ENCODE measurements at regions not wholly inside any gene's neighbourhood (a gene's known extent, or its start where the extent isn't known, plus 50 kb on each side); places are given as distances from the start of the nearest gene placed in this dataset.

DNA sequence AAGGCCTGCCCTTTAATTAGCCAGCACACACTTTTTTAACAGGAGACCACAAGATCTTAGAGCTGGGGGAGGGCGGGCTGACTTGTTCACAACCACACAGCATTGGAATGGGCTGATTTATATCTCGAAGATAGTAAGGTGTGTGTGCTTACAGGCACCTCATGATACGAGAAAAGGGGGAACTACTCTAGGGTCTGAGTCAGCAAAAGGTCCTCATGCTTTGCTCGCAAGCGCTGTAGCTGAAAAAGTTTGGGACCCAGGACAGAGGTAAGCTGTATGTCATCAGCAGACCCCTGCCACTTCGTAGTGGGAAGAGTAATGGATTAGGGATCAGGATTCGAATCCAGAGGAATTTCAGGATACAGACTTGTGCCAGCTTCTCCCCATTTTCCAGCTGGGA lies 88.9 kb upstream of the RBM19 start:
- CTCF ChIA-PET = no interaction called here
- Histone ChIP-seq H3K4me3 (ENCODE audit: low read depth, low read length, poor library complexity, severe bottlenecking) (no peak overlapping the region), H3K27ac (ENCODE audit: low read depth, low read length, poor library complexity, severe bottlenecking) (no peak overlapping the region), H3K36me3 (ENCODE audit: insufficient read depth, low read length, poor library complexity, severe bottlenecking) (no peaks in the 10 kb centered on the region), H3K27me3 (replicated peaks; ENCODE audit: insufficient read depth, low read depth, low read length, poor library complexity) (peaks cover 4% of the 10 kb centered on the region), H3K9me3 (ENCODE audit: low read depth, low read length, poor library complexity, severe bottlenecking) (no peaks in the 10 kb centered on the region), H3K4me1 (ENCODE audit: insufficient read depth, low read length, poor library complexity, severe bottlenecking) (no peaks in the 10 kb centered on the region)
- BruUV-seq (replicated peaks) = no TSS peak
- TF ChIP-seq, protein P1, sequence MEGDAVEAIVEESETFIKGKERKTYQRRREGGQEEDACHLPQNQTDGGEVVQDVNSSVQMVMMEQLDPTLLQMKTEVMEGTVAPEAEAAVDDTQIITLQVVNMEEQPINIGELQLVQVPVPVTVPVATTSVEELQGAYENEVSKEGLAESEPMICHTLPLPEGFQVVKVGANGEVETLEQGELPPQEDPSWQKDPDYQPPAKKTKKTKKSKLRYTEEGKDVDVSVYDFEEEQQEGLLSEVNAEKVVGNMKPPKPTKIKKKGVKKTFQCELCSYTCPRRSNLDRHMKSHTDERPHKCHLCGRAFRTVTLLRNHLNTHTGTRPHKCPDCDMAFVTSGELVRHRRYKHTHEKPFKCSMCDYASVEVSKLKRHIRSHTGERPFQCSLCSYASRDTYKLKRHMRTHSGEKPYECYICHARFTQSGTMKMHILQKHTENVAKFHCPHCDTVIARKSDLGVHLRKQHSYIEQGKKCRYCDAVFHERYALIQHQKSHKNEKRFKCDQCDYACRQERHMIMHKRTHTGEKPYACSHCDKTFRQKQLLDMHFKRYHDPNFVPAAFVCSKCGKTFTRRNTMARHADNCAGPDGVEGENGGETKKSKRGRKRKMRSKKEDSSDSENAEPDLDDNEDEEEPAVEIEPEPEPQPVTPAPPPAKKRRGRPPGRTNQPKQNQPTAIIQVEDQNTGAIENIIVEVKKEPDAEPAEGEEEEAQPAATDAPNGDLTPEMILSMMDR (conservative IDR thresholded peaks at IDR 0.05; ENCODE audit: low read depth, low read length) = no peak
- no peak for TF ChIP-seq EZH2 (IDR thresholded peaks at IDR 0.05; ENCODE audit: borderline replicate concordance, low read depth, low read length, poor library complexity, severe bottlenecking)
- intact Hi-C loops (cut with micrococcal nuclease; ENCODE audit: unreplicated experiment) = no loop called here
- POLR2A ChIA-PET (ENCODE audit: low non-redundant PET) = no interaction called here
- no peak for DNase-seq (ENCODE audit: low spot score)

DNA sequence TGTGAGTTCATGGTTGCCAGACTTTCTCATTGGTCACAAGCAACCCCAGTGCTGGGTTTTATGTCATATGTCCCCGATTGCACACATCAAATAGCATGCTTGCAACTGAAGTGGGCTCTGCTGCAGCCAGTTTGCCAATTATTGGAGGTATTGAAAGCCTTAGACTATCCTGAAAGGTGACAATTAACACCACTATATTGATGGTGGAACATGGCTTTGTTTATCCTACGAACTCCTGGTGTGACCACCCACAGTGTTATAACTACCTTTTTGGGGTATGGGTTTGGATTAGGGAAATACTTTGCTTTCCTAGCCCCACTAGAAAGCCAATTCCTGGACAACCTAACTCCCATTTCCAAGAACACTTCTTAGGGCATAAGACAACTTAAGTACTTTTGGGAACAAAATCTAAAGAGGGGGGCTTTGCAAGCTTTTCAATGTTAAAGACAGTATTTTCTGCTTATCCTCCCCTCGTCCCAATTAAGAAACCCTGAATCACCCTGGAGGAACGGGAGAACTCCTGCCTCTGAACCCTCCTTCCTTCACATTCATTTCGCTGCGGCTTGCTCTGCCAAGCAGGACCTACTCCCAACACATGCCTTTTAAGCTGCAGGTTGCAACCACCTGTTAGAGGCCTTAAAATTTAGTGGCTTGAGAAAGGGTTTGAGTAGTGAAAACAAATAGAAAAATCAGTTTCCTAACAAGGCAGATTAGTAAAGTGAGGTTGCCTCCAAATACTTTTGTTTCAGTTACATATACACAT lies 80.3 kb upstream of the RBM19 start:
- H3K4me3 ChIP-seq (ENCODE audit: low read depth, low read length, poor library complexity, severe bottlenecking) = no peak overlapping the region
- H3K4me1 ChIP-seq (ENCODE audit: insufficient read depth, low read length, poor library complexity, severe bottlenecking) = no peaks in the 10 kb centered on the region
- TF ChIP-seq, protein P1 (conservative IDR thresholded peaks at IDR 0.05; ENCODE audit: low read depth, low read length) = no peak
- no peak for TF ChIP-seq EZH2 (IDR thresholded peaks at IDR 0.05; ENCODE audit: borderline replicate concordance, low read depth, low read length, poor library complexity, severe bottlenecking)
- no peaks in the 10 kb centered on the region for H3K36me3 ChIP-seq (ENCODE audit: insufficient read depth, low read length, poor library complexity, severe bottlenecking)
- intact Hi-C loops (cut with micrococcal nuclease; ENCODE audit: unreplicated experiment) = no loop called here
- no peak for DNase-seq (ENCODE audit: low spot score)
- BruUV-seq (replicated peaks) = no TSS peak
- ChIA-PET CTCF (no interaction called here), POLR2A (ENCODE audit: low non-redundant PET) (no interaction called here)
- no peak overlapping the region for H3K27ac ChIP-seq (ENCODE audit: low read depth, low read length, poor library complexity, severe bottlenecking)
- H3K9me3 ChIP-seq (ENCODE audit: low read depth, low read length, poor library complexity, severe bottlenecking) = no peaks in the 10 kb centered on the region
- peaks cover 30% of the 10 kb centered on the region for H3K27me3 ChIP-seq (replicated peaks; ENCODE audit: insufficient read depth, low read depth, low read length, poor library complexity)

DNA sequence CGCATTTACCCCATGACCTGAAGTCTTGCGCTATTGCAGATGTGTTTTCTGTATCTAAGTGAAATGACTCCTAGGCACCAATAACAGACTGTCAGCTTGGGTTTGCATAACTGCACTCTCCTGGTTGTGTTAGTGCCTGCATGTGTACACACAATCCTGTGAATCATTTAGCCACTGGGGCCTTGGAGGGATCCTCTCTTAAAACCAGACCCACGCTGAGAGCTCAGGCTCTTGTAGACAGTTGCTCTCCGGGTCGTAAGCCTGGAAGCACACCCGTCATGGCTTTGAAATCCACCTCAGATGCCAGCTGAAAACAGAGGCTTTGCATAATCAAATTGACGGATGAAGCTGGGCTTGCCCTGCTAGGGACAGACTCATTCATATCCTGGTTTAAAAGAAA lies 79.2 kb upstream of the RBM19 start:
- no peak overlapping the region for H3K27ac ChIP-seq (ENCODE audit: low read depth, low read length, poor library complexity, severe bottlenecking)
- H3K4me1 ChIP-seq (ENCODE audit: insufficient read depth, low read length, poor library complexity, severe bottlenecking) = no peaks in the 10 kb centered on the region
- H3K36me3 ChIP-seq (ENCODE audit: insufficient read depth, low read length, poor library complexity, severe bottlenecking) = no peaks in the 10 kb centered on the region
- intact Hi-C loops (cut with micrococcal nuclease; ENCODE audit: unreplicated experiment) = no loop called here
- H3K27me3 ChIP-seq (replicated peaks; ENCODE audit: insufficient read depth, low read depth, low read length, poor library complexity) = peaks cover 30% of the 10 kb centered on the region
- no peak for DNase-seq (ENCODE audit: low spot score)
- TF ChIP-seq, protein P1 (conservative IDR thresholded peaks at IDR 0.05; ENCODE audit: low read depth, low read length) = no peak
- no peak for TF ChIP-seq EZH2 (IDR thresholded peaks at IDR 0.05; ENCODE audit: borderline replicate concordance, low read depth, low read length, poor library complexity, severe bottlenecking)
- H3K4me3 ChIP-seq (ENCODE audit: low read depth, low read length, poor library complexity, severe bottlenecking) = no peak overlapping the region
- POLR2A ChIA-PET (ENCODE audit: low non-redundant PET) = no interaction called here
- CTCF ChIA-PET = no interaction called here
- no TSS peak for BruUV-seq (replicated peaks)
- H3K9me3 ChIP-seq (ENCODE audit: low read depth, low read length, poor library complexity, severe bottlenecking) = no peaks in the 10 kb centered on the region

All from A673 (cell line).